ENCODE measurements at regions not wholly inside any gene's neighbourhood (a gene's known extent, or its start where the extent isn't known, plus 50 kb on each side); places are given as distances from the start of the nearest gene placed in this dataset.

- TF ChIP-seq GATA2 (IDR thresholded peaks at IDR 0.05; ENCODE audit: low read depth, low read length) (no peak), GATA3 (IDR thresholded peaks at IDR 0.05; ENCODE audit: low read depth, low read length) (no peak)
These were observed 137.7 kb upstream of the HDAC4 start for GRCh38 chr2:239538357-239539052.

All from SH-SY5Y (cell line).